ENCODE measurements at regions not wholly inside any gene's neighbourhood (a gene's known extent, or its start where the extent isn't known, plus 50 kb on each side); places are given as distances from the start of the nearest gene placed in this dataset.

GRCh38 chr11:131027491-131027890 is 111.2 kb upstream of the SNX19 start:
- TF ChIP-seq, protein P1, sequence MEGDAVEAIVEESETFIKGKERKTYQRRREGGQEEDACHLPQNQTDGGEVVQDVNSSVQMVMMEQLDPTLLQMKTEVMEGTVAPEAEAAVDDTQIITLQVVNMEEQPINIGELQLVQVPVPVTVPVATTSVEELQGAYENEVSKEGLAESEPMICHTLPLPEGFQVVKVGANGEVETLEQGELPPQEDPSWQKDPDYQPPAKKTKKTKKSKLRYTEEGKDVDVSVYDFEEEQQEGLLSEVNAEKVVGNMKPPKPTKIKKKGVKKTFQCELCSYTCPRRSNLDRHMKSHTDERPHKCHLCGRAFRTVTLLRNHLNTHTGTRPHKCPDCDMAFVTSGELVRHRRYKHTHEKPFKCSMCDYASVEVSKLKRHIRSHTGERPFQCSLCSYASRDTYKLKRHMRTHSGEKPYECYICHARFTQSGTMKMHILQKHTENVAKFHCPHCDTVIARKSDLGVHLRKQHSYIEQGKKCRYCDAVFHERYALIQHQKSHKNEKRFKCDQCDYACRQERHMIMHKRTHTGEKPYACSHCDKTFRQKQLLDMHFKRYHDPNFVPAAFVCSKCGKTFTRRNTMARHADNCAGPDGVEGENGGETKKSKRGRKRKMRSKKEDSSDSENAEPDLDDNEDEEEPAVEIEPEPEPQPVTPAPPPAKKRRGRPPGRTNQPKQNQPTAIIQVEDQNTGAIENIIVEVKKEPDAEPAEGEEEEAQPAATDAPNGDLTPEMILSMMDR (IDR thresholded peaks at IDR 0.05): no peak
- no peak for TF ChIP-seq EP300 (IDR thresholded peaks at IDR 0.05)

Data from stomach (tissue), 4 donors.